ENCODE measurements at regions not wholly inside any gene's neighbourhood (a gene's known extent, or its start where the extent isn't known, plus 50 kb on each side); places are given as distances from the start of the nearest gene placed in this dataset.
"Not testable (repeated sequence)": the region's sequence is repeated elsewhere in the genome, so short reads cannot be mapped to it uniquely, and the experiment has no call there.

DNA sequence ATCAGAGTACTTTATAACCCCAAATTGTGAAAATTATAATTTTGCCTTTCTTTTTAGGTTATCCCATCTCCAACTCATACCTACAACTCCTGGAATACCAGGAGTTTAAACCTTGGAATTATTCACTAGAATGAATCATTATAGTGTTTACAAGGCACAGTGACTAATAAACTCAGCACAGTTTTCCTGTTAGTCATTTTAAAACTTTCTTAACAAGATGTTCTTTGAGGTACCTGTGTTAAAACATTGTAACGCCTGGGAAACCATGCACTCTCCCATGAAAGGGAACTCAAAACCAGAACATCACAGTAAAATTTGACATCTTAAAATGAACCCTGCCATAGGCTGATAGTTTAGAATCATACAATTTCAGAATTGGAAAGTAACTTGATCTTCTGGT is 132.4 kb upstream of the OSTN start:
- no peak for DNase-seq (ENCODE audit: low spot score in 2 of 2)
- no peaks in the 10 kb centered on the region for H3K4me1 ChIP-seq
- H3K27me3 ChIP-seq (ENCODE audit: low read depth): no peaks in the 10 kb centered on the region
- H3K4me3 ChIP-seq: no peak overlapping the region
- no peaks in the 10 kb centered on the region for H3K36me3 ChIP-seq (replicated peaks)
- in situ Hi-C loops (cut with MboI; ENCODE audit: low sequenced_read_pairs): no loop called here
- no peaks in the 10 kb centered on the region for H3K9me3 ChIP-seq

GRCh38 chr3:191065181-191065805 is 133.7 kb upstream of the OSTN start:
- no peaks in the 10 kb centered on the region for H3K36me3 ChIP-seq (replicated peaks)
- no peaks in the 10 kb centered on the region for H3K4me1 ChIP-seq
- H3K4me3 ChIP-seq: no peak overlapping the region
- no peaks in the 10 kb centered on the region for H3K9me3 ChIP-seq
- DNase-seq (ENCODE audit: low spot score in 2 of 2): no peak
- H3K27me3 ChIP-seq (ENCODE audit: low read depth): no peaks in the 10 kb centered on the region
- in situ Hi-C loops (cut with MboI; ENCODE audit: low sequenced_read_pairs): no loop called here

GRCh38 chr3:191051037-191051436 is 148.0 kb upstream of the OSTN start:
- no peaks in the 10 kb centered on the region for H3K4me1 ChIP-seq
- no peak overlapping the region for H3K4me3 ChIP-seq
- in situ Hi-C loops (cut with MboI; ENCODE audit: low sequenced_read_pairs): no loop called here
- DNase-seq (ENCODE audit: low spot score in 2 of 2): peak in 1 of 2 experiments; percentile 18
- H3K9me3 ChIP-seq: no peaks in the 10 kb centered on the region
- no peaks in the 10 kb centered on the region for H3K36me3 ChIP-seq (replicated peaks)
- H3K27me3 ChIP-seq (ENCODE audit: low read depth): no peaks in the 10 kb centered on the region

GRCh38 chr3:191047930-191048329 is 151.1 kb upstream of the OSTN start:
- no peaks in the 10 kb centered on the region for H3K9me3 ChIP-seq
- DNase-seq (ENCODE audit: low spot score in 2 of 2): no peak
- in situ Hi-C loops (cut with MboI; ENCODE audit: low sequenced_read_pairs): no loop called here
- no peaks in the 10 kb centered on the region for H3K36me3 ChIP-seq (replicated peaks)
- no peaks in the 10 kb centered on the region for H3K4me1 ChIP-seq
- no peak overlapping the region for H3K4me3 ChIP-seq
- H3K27me3 ChIP-seq (ENCODE audit: low read depth): no peaks in the 10 kb centered on the region

DNA sequence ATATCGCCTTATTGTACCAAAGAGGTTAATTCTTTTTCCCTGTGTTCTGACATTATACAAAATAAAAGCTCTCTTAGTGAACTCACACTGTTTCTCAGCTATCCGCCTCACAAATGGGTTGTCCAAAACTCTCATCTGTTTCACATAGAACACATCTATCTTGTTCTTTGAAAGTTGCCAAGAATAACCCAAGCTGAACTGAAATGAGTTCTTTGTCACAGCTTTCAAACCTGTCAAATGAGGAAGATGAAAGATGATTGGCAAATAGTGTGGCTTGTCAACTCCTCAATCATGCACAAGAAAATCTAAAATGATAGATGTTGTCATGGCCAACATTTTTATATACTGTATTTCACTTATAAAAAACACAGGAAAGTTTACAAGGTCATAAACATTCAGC is 168.1 kb upstream of the OSTN start:
- H3K9me3 ChIP-seq: no peaks in the 10 kb centered on the region
- H3K4me1 ChIP-seq: no peaks in the 10 kb centered on the region
- no peak for DNase-seq (ENCODE audit: low spot score in 2 of 2)
- no peak overlapping the region for H3K4me3 ChIP-seq
- in situ Hi-C loops (cut with MboI; ENCODE audit: low sequenced_read_pairs): no loop called here
- H3K36me3 ChIP-seq (replicated peaks): no peaks in the 10 kb centered on the region
- H3K27me3 ChIP-seq (ENCODE audit: low read depth): no peaks in the 10 kb centered on the region

DNA sequence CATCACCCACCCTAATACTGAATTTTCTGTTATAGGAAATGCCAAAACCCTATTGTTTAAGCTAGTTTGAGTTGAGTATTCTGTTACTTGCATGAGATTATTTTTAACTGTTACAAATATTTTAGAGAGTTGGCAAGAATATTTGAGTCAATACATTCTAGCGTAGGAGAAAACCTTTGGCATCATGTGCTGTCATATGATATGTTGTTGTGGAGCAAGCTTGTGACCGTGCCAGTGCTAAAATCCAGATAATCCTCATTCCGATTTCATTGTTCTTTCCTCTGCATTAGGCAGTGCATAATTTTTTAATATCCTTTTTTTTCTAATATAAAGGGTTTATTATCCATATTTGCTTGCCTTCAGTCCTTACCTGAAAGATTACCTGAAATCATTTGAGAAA is 168.0 kb upstream of the GMNC start:
- no peaks in the 10 kb centered on the region for H3K9me3 ChIP-seq
- in situ Hi-C loops (cut with MboI; ENCODE audit: low sequenced_read_pairs): no loop called here
- no peaks in the 10 kb centered on the region for H3K27me3 ChIP-seq (ENCODE audit: low read depth)
- no peaks in the 10 kb centered on the region for H3K4me1 ChIP-seq
- no peak overlapping the region for H3K4me3 ChIP-seq
- no peak for DNase-seq (ENCODE audit: low spot score in 2 of 2)
- H3K36me3 ChIP-seq (replicated peaks): no peaks in the 10 kb centered on the region

- no peaks in the 10 kb centered on the region for H3K36me3 ChIP-seq (replicated peaks)
Observed at GRCh38 chr3:191026746-191027145, 164.3 kb upstream of the GMNC start.

DNA sequence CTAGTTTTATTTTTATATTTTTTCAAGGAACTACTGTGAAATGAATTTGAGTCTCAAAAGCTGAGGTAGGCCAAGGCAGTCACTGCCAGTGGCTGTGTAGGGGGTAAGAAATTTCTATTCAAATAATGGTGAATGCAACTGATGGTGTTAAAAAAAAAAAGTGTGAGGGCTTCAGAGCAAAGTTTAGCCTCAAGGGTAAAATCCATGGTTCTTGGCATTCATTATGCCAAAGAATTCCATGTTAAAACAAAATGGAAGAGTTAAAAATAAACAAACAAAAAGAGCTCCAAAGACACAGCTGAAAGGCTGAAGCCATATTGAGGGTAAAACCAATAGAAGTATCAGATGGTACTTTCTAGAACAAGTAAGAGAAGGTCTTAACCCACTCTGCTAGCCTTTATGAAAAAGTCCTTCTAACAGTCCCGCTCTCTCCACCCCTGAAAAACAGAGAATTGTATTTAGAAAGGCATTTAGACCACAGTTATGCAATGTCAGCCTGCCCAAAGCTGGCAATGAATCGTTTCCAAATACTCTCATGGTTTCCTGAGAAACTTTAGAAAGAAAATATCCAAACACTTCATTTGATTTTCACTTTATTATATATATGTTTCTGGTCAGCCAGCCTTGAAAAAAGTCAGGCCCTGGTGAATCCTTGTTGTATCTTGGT is 158.4 kb upstream of the GMNC start:
- no peak overlapping the region for H3K4me3 ChIP-seq
- no peaks in the 10 kb centered on the region for H3K27me3 ChIP-seq (ENCODE audit: low read depth)
- H3K4me1 ChIP-seq: no peaks in the 10 kb centered on the region
- in situ Hi-C loops (cut with MboI; ENCODE audit: low sequenced_read_pairs): no loop called here
- H3K36me3 ChIP-seq (replicated peaks): no peaks in the 10 kb centered on the region
- H3K9me3 ChIP-seq: no peaks in the 10 kb centered on the region
- DNase-seq (ENCODE audit: low spot score in 2 of 2): no peak

More at GRCh38 chr3:191026746-191027145, 164.3 kb upstream of the GMNC start:
- in situ Hi-C loops (cut with MboI; ENCODE audit: low sequenced_read_pairs): no loop called here
- H3K9me3 ChIP-seq: no peaks in the 10 kb centered on the region
- DNase-seq (ENCODE audit: low spot score in 2 of 2): no peak
- no peaks in the 10 kb centered on the region for H3K4me1 ChIP-seq
- no peaks in the 10 kb centered on the region for H3K27me3 ChIP-seq (ENCODE audit: low read depth)
- H3K4me3 ChIP-seq: no peak overlapping the region

GRCh38 chr3:191019855-191020254 is 157.4 kb upstream of the GMNC start:
- DNase-seq (ENCODE audit: low spot score in 2 of 2): no peak
- H3K4me1 ChIP-seq: no peaks in the 10 kb centered on the region
- no peaks in the 10 kb centered on the region for H3K36me3 ChIP-seq (replicated peaks)
- in situ Hi-C loops (cut with MboI; ENCODE audit: low sequenced_read_pairs): no loop called here
- no peaks in the 10 kb centered on the region for H3K9me3 ChIP-seq
- H3K27me3 ChIP-seq (ENCODE audit: low read depth): no peaks in the 10 kb centered on the region
- H3K4me3 ChIP-seq: no peak overlapping the region

GRCh38 chr3:191015960-191016359 is 153.5 kb upstream of the GMNC start:
- DNase-seq (ENCODE audit: low spot score in 2 of 2): peak in 1 of 2 experiments; percentile 9
- H3K36me3 ChIP-seq (replicated peaks); H3K4me1 ChIP-seq; in situ Hi-C loops (cut with MboI; ENCODE audit: low sequenced_read_pairs); H3K9me3 ChIP-seq; H3K4me3 ChIP-seq; H3K27me3 ChIP-seq (ENCODE audit: low read depth): not testable (repeated sequence)

GRCh38 chr3:191008074-191008473 is 145.6 kb upstream of the GMNC start:
- Histone ChIP-seq H3K4me1 (no peaks in the 10 kb centered on the region), H3K9me3 (no peaks in the 10 kb centered on the region), H3K36me3 (replicated peaks) (no peaks in the 10 kb centered on the region), H3K4me3 (no peak overlapping the region), H3K27me3 (ENCODE audit: low read depth) (peaks cover 4% of the 10 kb centered on the region; the same call in 1 of the 2 replicates)
- no peak for DNase-seq (ENCODE audit: low spot score in 2 of 2)
- in situ Hi-C loops (cut with MboI; ENCODE audit: low sequenced_read_pairs): no loop called here

DNA sequence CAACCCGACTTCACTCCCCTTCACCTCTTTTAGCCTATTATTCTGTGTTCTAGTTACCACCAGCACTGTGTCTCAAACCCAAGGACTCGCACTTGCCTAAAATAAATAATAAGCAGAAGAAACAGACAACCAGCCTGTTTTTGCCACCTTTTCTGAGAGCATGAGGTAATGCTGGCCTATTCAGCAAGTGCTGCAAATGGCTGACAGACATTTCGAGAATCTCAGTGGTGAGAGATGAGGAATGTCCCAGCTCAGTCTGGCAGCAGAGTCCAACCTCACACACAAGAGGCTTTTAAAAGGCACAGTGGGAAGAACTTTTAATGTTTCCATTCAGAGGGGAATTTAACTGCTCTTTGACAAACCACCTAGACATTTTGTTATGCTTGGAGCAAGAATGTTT is 143.3 kb upstream of the GMNC start:
- Histone ChIP-seq H3K4me3 (no peak overlapping the region), H3K27me3 (ENCODE audit: low read depth) (peaks cover 4% of the 10 kb centered on the region; the same call in 1 of the 2 replicates), H3K9me3 (no peaks in the 10 kb centered on the region), H3K36me3 (replicated peaks) (no peaks in the 10 kb centered on the region), H3K4me1 (no peaks in the 10 kb centered on the region)
- in situ Hi-C loops (cut with MboI; ENCODE audit: low sequenced_read_pairs): no loop called here
- DNase-seq (ENCODE audit: low spot score in 2 of 2): no peak

GRCh38 chr3:191003742-191004141 is 141.2 kb upstream of the GMNC start:
- Histone ChIP-seq H3K36me3 (replicated peaks) (no peaks in the 10 kb centered on the region), H3K9me3 (no peaks in the 10 kb centered on the region), H3K4me1 (no peaks in the 10 kb centered on the region), H3K4me3 (no peak overlapping the region), H3K27me3 (ENCODE audit: low read depth) (peaks cover 4% of the 10 kb centered on the region; the same call in 1 of the 2 replicates)
- DNase-seq (ENCODE audit: low spot score in 2 of 2): no peak
- in situ Hi-C loops (cut with MboI; ENCODE audit: low sequenced_read_pairs): no loop called here

GRCh38 chr3:190996181-190996775 is 133.8 kb upstream of the GMNC start:
- in situ Hi-C loops (cut with MboI; ENCODE audit: low sequenced_read_pairs): no loop called here
- Histone ChIP-seq H3K4me1 (no peaks in the 10 kb centered on the region), H3K27me3 (ENCODE audit: low read depth) (no peaks in the 10 kb centered on the region), H3K9me3 (no peaks in the 10 kb centered on the region), H3K4me3 (no peak overlapping the region), H3K36me3 (replicated peaks) (no peaks in the 10 kb centered on the region)
- DNase-seq (ENCODE audit: low spot score in 2 of 2): no peak
